H1 (cell line): ENCODE measurements at regions not wholly inside any gene's neighbourhood (a gene's known extent, or its start where the extent isn't known, plus 50 kb on each side); places are given as distances from the start of the nearest gene placed in this dataset.

ENCODE experiments used
- CTCF ChIA-PET: fragments of 300-600 bp; sonication (Branson Sonifier 250); formaldehyde crosslinking; loops from one replicate; lab custom pipeline; 2021; ENCODE audit not compliant: partially characterized antibody; lab: Charles Lee
- POLR2A ChIA-PET: fragments of 300-600 bp; sonication (Branson Sonifier 250); formaldehyde crosslinking; loops from one replicate; lab custom pipeline; 2021; ENCODE audit warnings: inconsistent platforms; ENCODE audit not compliant: partially characterized antibody; lab: Charles Lee
- DNase-seq, 2 experiments: peaks; one replicate each; pipeline versions ENCODE4 v3.0.0 to v3.0.0-alpha.2; 2010 to 2022; ENCODE audit warnings: low spot score in 2 of 2, low read depth in 1 of 2, mixed read lengths in 1 of 2
- FAIRE-seq: peaks from 2 replicates; lab custom pipeline; 2011; peaks lifted over from hg19 to GRCh38; lab: Jason Lieb, UNC
- H2AFZ ChIP-seq: 2 replicates; pipeline ENCODE4 v1.8.1; 2012; ENCODE audit warnings: low read length, inconsistent platforms
- H2AK5ac ChIP-seq: 2 replicates; pipeline ENCODE4 v1.6.1; 2013; ENCODE audit warnings: low read depth, low read length
- H2BK120ac ChIP-seq: replicated peaks from 2 replicates; pipeline ENCODE3; 2013; ENCODE audit warnings: low read depth, low read length, inconsistent platforms
- H2BK12ac ChIP-seq: 2 replicates; pipeline ENCODE4 v1.6.1; 2013; ENCODE audit warnings: low read depth, low read length
- H2BK15ac ChIP-seq: 2 replicates; pipeline ENCODE4 v1.6.1; 2013; ENCODE audit warnings: low read length
- H2BK20ac ChIP-seq: 2 replicates; pipeline ENCODE4 v1.6.1; 2013; ENCODE audit warnings: low read length
- H2BK5ac ChIP-seq: 2 replicates; pipeline ENCODE4 v1.6.1; 2013; ENCODE audit warnings: low read depth, low read length
- H3K14ac ChIP-seq: 2 replicates; pipeline ENCODE4 v1.6.1; 2013; ENCODE audit warnings: inconsistent platforms; ENCODE audit not compliant: insufficient read length
- H3K18ac ChIP-seq: 2 replicates; pipeline ENCODE4 v1.6.1; 2013; ENCODE audit warnings: low read length; ENCODE audit errors: extremely low read depth
- H3K23ac ChIP-seq: 2 replicates; pipeline ENCODE4 v1.6.1; 2013; ENCODE audit warnings: inconsistent platforms; ENCODE audit not compliant: insufficient read length
- H3K23me2 ChIP-seq: 2 replicates; pipeline ENCODE4 v1.6.1; 2013; ENCODE audit warnings: low read depth, low read length
- H3K27ac ChIP-seq: 2 replicates; pipeline ENCODE4 v1.6.1; 2011; ENCODE audit warnings: low read depth, low read length, inconsistent platforms
- H3K27me3 ChIP-seq, 4 experiments: replicated peaks in 1 of 4; 1 replicate in 1 of 4; 2 replicates in 3 of 4; pipeline versions ENCODE4 v1.6.1 to v1.8.1; 2011 to 2013; ENCODE audit warnings: low read length in 3 of 4, mild to moderate bottlenecking in 3 of 4, inconsistent platforms in 2 of 4, mixed read lengths in 2 of 4, moderate library complexity in 1 of 4; ENCODE audit not compliant: control insufficient read depth in 3 of 4, insufficient read depth in 3 of 4; ENCODE audit errors: extremely low read depth in 1 of 4
- H3K36me3 ChIP-seq, 4 experiments: 2 replicates each; pipeline versions ENCODE4 v1.6.1 to v1.8.1; 2011 to 2013; ENCODE audit warnings: mild to moderate bottlenecking in 4 of 4, low read length in 3 of 4, moderate library complexity in 2 of 4, control low read depth in 1 of 4, inconsistent platforms in 1 of 4; ENCODE audit not compliant: insufficient read depth in 4 of 4, control insufficient read depth in 2 of 4
- H3K4ac ChIP-seq: replicated peaks from 2 replicates; pipeline ENCODE3; 2013; ENCODE audit warnings: low read length, low read depth, mixed read lengths, inconsistent platforms; ENCODE audit not compliant: insufficient read length
- H3K4me1 ChIP-seq, 4 experiments: replicated peaks in 1 of 4; 1 replicate in 1 of 4; 2 replicates in 3 of 4; pipeline versions ENCODE4 v1.6.1 to v1.8.1; 2011 to 2013; ENCODE audit warnings: low read length in 3 of 4, inconsistent platforms in 2 of 4, mixed read lengths in 1 of 4; ENCODE audit not compliant: insufficient read depth in 4 of 4, control insufficient read depth in 3 of 4
- H3K4me2 ChIP-seq, 2 experiments: 2 replicates each; pipeline versions ENCODE4 v1.6.1 to v1.8.1; 2011 to 2013; ENCODE audit warnings: low read depth in 2 of 2, low read length in 2 of 2, control low read depth in 1 of 2, inconsistent platforms in 1 of 2, mild to moderate bottlenecking in 1 of 2; ENCODE audit not compliant: insufficient read depth in 1 of 2
- H3K4me3 ChIP-seq, 4 experiments: fragments of 200-600, 300-600 bp in 1 of 4; sonication (generic), shearing (Covaris generic), sonication (Bioruptor Twin) in 1 of 4; 2 replicates each; pipeline versions ENCODE4 v1.5.1 to v1.8.1; 2011 to 2016; ENCODE audit warnings: low read length in 4 of 4, low read depth in 3 of 4, control low read depth in 2 of 4, inconsistent platforms in 2 of 4, mild to moderate bottlenecking in 2 of 4, mixed read lengths in 1 of 4, moderate library complexity in 1 of 4; ENCODE audit not compliant: insufficient read depth in 2 of 4; ENCODE audit errors: extremely low read depth in 1 of 4
- H3K56ac ChIP-seq: replicated peaks from 2 replicates; pipeline ENCODE3; 2013; ENCODE audit warnings: low read depth, mild to moderate bottlenecking, mixed read lengths, low read length, inconsistent platforms; ENCODE audit not compliant: insufficient read length
- H3K79me1 ChIP-seq: 2 replicates; pipeline ENCODE4 v1.6.1; 2013; ENCODE audit warnings: low read depth, low read length, control low read depth
- H3K79me2 ChIP-seq, 2 experiments: 2 replicates each; pipeline versions ENCODE4 v1.6.1 to v1.8.1; 2012 to 2013; ENCODE audit warnings: low read length in 2 of 2, mild to moderate bottlenecking in 2 of 2, inconsistent platforms in 1 of 2; ENCODE audit not compliant: insufficient read depth in 2 of 2, control insufficient read depth in 1 of 2
- H3K9ac ChIP-seq, 4 experiments: replicated peaks in 1 of 4; 1 replicate in 1 of 4; 2 replicates in 3 of 4; pipeline versions ENCODE4 v1.6.1 to v1.8.1; 2011 to 2013; ENCODE audit warnings: low read depth in 3 of 4, low read length in 3 of 4, control low read depth in 2 of 4, mild to moderate bottlenecking in 2 of 4, moderate library complexity in 2 of 4, inconsistent platforms in 1 of 4; ENCODE audit errors: extremely low read depth in 1 of 4
- H3K9me3 ChIP-seq, 2 experiments: 2 replicates each; pipeline versions ENCODE4 v1.6.1 to v1.8.1; 2012 to 2013; ENCODE audit warnings: mild to moderate bottlenecking in 2 of 2, moderate library complexity in 2 of 2, control low read depth in 1 of 2, inconsistent platforms in 1 of 2, low read depth in 1 of 2, low read length in 1 of 2, mixed read lengths in 1 of 2; ENCODE audit not compliant: insufficient read depth in 2 of 2
- H4K20me1 ChIP-seq, 2 experiments: replicated peaks in 1 of 2; 2 replicates each; pipeline versions ENCODE3 to v1.8.1; 2011 to 2013; ENCODE audit warnings: inconsistent platforms in 2 of 2, low read length in 2 of 2, mild to moderate bottlenecking in 1 of 2; ENCODE audit not compliant: insufficient read depth in 2 of 2, control insufficient read depth in 1 of 2
- H4K5ac ChIP-seq: 2 replicates; pipeline ENCODE4 v1.6.1; 2013; ENCODE audit warnings: low read length, low read depth, mixed read lengths, inconsistent platforms; ENCODE audit not compliant: insufficient read length
- H4K8ac ChIP-seq: 2 replicates; pipeline ENCODE4 v1.8.0; 2013; ENCODE audit warnings: mild to moderate bottlenecking, moderate library complexity, low read length, inconsistent platforms; ENCODE audit not compliant: insufficient read depth; ENCODE audit errors: extremely low read depth
- H4K91ac ChIP-seq: replicated peaks from 2 replicates; pipeline ENCODE3; 2013; ENCODE audit warnings: low read length, mixed read lengths, inconsistent platforms; ENCODE audit not compliant: insufficient read length
- ATF2 ChIP-seq: IDR thresholded peaks from 2 replicates; pipeline ENCODE4 v1.6.1; 2012; ENCODE audit warnings: low read length, inconsistent platforms
- BCL11A ChIP-seq, 2 experiments: IDR thresholded peaks; one replicate each; pipeline ENCODE4 v1.6.1; 2011; ENCODE audit warnings: low read depth in 2 of 2, low read length in 2 of 2, mild to moderate bottlenecking in 2 of 2
- CBX5 ChIP-seq: fragments of 300-800, 300-1000 bp; sonication (generic); IDR thresholded peaks from 2 replicates; pipeline ENCODE4 v1.7.1; 2016; ENCODE audit warnings: antibody characterized with exemption, low read length, low read depth
- CEBPB ChIP-seq: IDR thresholded peaks from 2 replicates; pipeline ENCODE4 v1.6.1; 2012; ENCODE audit warnings: low read depth, low read length
- CTCF ChIP-seq, 3 experiments: IDR thresholded peaks; 1 replicate in 2 of 3; 2 replicates in 1 of 3; pipeline versions ENCODE4 v1.5.1 to v1.6.1; 2011; ENCODE audit warnings: low read length in 3 of 3, mild to moderate bottlenecking in 3 of 3, inconsistent platforms in 2 of 3, low read depth in 1 of 3, moderate library complexity in 1 of 3; ENCODE audit not compliant: insufficient read depth in 1 of 3; ENCODE audit errors: control extremely low read depth in 1 of 3
- HDAC2 ChIP-seq, 2 experiments: fragments of 300-600 bp in 1 of 2; sonication (generic) in 1 of 2; IDR thresholded peaks; 2 replicates each; pipeline ENCODE4 v1.6.1; 2011 to 2012; ENCODE audit warnings: low read depth in 2 of 2, low read length in 2 of 2, mild to moderate bottlenecking in 2 of 2, moderate library complexity in 2 of 2, borderline replicate concordance in 1 of 2, inconsistent platforms in 1 of 2
- KDM5A ChIP-seq: fragments of 200-600 bp; IDR thresholded peaks from 2 replicates; pipeline ENCODE4 v1.7.1; 2012; ENCODE audit warnings: mild to moderate bottlenecking, low read length, inconsistent platforms, mixed read lengths
- SAP30 ChIP-seq: fragments of 300-600 bp; sonication (generic); IDR thresholded peaks from 2 replicates; pipeline ENCODE4 v1.7.1; 2012; ENCODE audit warnings: low read length, moderate library complexity, mild to moderate bottlenecking, inconsistent platforms; ENCODE audit not compliant: insufficient read depth, insufficient replicate concordance
- SIN3A ChIP-seq, 2 experiments: IDR thresholded peaks in 1 of 2; conservative IDR thresholded peaks in 1 of 2; 2 replicates each; pipeline ENCODE4 v1.6.1; 2011 to 2012; ENCODE audit warnings: low read length in 2 of 2, improper control_type of control experiment in 1 of 2, low read depth in 1 of 2, mild to moderate bottlenecking in 1 of 2
- SRF ChIP-seq: IDR thresholded peaks from 2 replicates; pipeline ENCODE4 v1.6.1; 2011; ENCODE audit warnings: mild to moderate bottlenecking, low read depth, low read length, moderate library complexity
- whole genome bisulfite sequencing, 2 experiments: shearing (Covaris generic) in 1 of 2; methylation state at CpG; one replicate each; pipeline versions ENCODE4 v1.1.6 to v1.1.7; 2013 to 2015; ENCODE audit warnings: low lambda C conversion rate in 2 of 2, mixed read lengths in 2 of 2, inconsistent platforms in 1 of 2, low coverage in 1 of 2, missing lambda C conversion rate in 1 of 2; ENCODE audit not compliant: insufficient replicate concordance in 2 of 2, insufficient coverage in 1 of 2, insufficient read length in 1 of 2; ENCODE audit errors: extremely low coverage in 1 of 2, missing lambda C conversion rate in 1 of 2; 5-methylcytosine and 5-hydroxymethylcytosine counted together

DNA sequence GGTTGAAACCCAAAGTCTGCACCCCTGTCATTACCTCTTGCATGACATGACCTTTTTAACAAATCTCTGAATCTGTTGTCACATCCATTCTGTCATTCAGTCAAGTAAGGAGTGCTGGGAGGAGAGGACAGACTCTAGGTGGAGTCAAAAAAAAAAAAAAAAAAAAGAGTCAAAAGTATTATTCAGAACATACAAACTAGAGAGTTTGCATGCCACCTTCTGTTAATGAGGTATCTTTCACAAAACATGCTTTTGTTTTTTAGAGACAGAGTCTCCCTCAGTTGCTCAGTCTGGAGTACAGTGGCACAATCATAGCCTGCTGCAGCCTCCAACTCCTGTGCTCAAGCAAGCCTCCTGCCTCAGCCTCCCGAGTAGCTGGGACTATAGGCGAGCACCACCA is 81.6 kb upstream of the ARMC3 start:
- Histone ChIP-seq H3K9ac (no peak overlapping the region), H3K4me3 (no peak overlapping the region), H3K9me3 (no peaks in the 10 kb centered on the region), H3K4me2 (no peak overlapping the region), H4K20me1 (no peaks in the 10 kb centered on the region), H3K18ac (no peak overlapping the region), H4K8ac (no peak overlapping the region), H3K4ac (no peak overlapping the region), H3K27me3 (no peaks in the 10 kb centered on the region), H3K79me1 (no peaks in the 10 kb centered on the region), H3K23me2 (no peaks in the 10 kb centered on the region), H3K14ac (no peak overlapping the region), H2AK5ac (no peak overlapping the region), H3K4me1 (peaks cover 0 to 3% (median 0%) of the 10 kb centered on the region in 4 experiments; a peak in 2 of 7 replicates), H3K23ac (no peak overlapping the region), H2AFZ (0 out of 2 replicates have a peak overlapping the region, but pooled peaks have one; percentile 17), H4K5ac (no peak overlapping the region), H2BK20ac (no peak overlapping the region), H2BK5ac (no peak overlapping the region), H3K27ac (no peak overlapping the region), H3K56ac (no peak overlapping the region), H3K36me3 (no peaks in the 10 kb centered on the region), H2BK120ac (no peak overlapping the region), H4K91ac (no peak overlapping the region), H2BK15ac (no peak overlapping the region), H2BK12ac (no peak overlapping the region), H3K79me2 (no peaks in the 10 kb centered on the region)
- POLR2A ChIA-PET: no interaction called here
- CTCF ChIA-PET: no interaction called here
- DNase-seq (no peak), FAIRE-seq (no peak)
- 83% methylated on average over 2 of the region's 2 CpGs; no CpG with 5 or more reads in 1 of the 2 experiments for WGBS, 2 experiments
- TF ChIP-seq SIN3A (conservative IDR thresholded peaks at IDR 0.05 in 1 of 2, IDR thresholded peaks at IDR 0.05 in 1 of 2; ENCODE audit: low read depth in 1 of 2, low read length in 2 of 2): no peak
- TF ChIP-seq SRF: no peak
- no peak for TF ChIP-seq CBX5
- no peak for TF ChIP-seq CTCF (IDR thresholded peaks at IDR 0.05; ENCODE audit: control extremely low read depth in 1 of 3, insufficient read depth in 1 of 3, low read depth in 1 of 3, low read length in 3 of 3)
- no peak for TF ChIP-seq KDM5A
- no peak for TF ChIP-seq ATF2
- no peak for TF ChIP-seq BCL11A (IDR thresholded peaks at IDR 0.05; ENCODE audit: low read depth in 2 of 2, low read length in 2 of 2)
- no peak for TF ChIP-seq CEBPB
- no peak for TF ChIP-seq SAP30
- no peak for TF ChIP-seq HDAC2 (IDR thresholded peaks at IDR 0.05; ENCODE audit: borderline replicate concordance in 1 of 2, low read depth in 2 of 2, low read length in 2 of 2)
